OCI-LY3 (cell line): ENCODE measurements at regions not wholly inside any gene's neighbourhood (a gene's known extent, or its start where the extent isn't known, plus 50 kb on each side); places are given as distances from the start of the nearest gene placed in this dataset.

Experiments used
- CTCF ChIP-seq: fragments of 200-600, 300-600 bp; sonication (generic); IDR thresholded peaks from 2 replicates; pipeline ENCODE4 v1.5.1; 2014; ENCODE audit warnings: antibody characterized with exemption, low read length, low read depth
- EZH2phosphoT487 ChIP-seq: fragments of 200-600 bp; shearing (Covaris generic); IDR thresholded peaks from 2 replicates; pipeline ENCODE4 v1.6.1; 2018; ENCODE audit warnings: antibody characterized with exemption, mixed run types, low read depth

GRCh38 chr6:88276331-88276730, 110.2 kb upstream of the CNR1 start:
- no peak for TF ChIP-seq CTCF
- TF ChIP-seq EZH2phosphoT487, result no peak
